Fibroblast of skin of scalp (primary cell): ENCODE measurements at regions not wholly inside any gene's neighbourhood (a gene's known extent, or its start where the extent isn't known, plus 50 kb on each side); places are given as distances from the start of the nearest gene placed in this dataset.
"Not testable (repeated sequence)": the region's sequence is repeated elsewhere in the genome, so short reads cannot be mapped to it uniquely, and the experiment has no call there.

Experiments used
- DNase-seq: peaks from one replicate; pipeline ENCODE4 v3.0.0-alpha.2; 2013

GRCh38 chr9:16278326-16278999, 592.0 kb downstream of the BNC2 start:
- DNase-seq = peak; percentile 12

GRCh38 chr9:16281707-16282106, 588.8 kb downstream of the BNC2 start:
- no peak for DNase-seq

GRCh38 chr9:16282216-16282615, 588.3 kb downstream of the BNC2 start:
- DNase-seq = peak; percentile 27

GRCh38 chr9:16282718-16283117, 587.8 kb downstream of the BNC2 start:
- DNase-seq = no peak

DNA sequence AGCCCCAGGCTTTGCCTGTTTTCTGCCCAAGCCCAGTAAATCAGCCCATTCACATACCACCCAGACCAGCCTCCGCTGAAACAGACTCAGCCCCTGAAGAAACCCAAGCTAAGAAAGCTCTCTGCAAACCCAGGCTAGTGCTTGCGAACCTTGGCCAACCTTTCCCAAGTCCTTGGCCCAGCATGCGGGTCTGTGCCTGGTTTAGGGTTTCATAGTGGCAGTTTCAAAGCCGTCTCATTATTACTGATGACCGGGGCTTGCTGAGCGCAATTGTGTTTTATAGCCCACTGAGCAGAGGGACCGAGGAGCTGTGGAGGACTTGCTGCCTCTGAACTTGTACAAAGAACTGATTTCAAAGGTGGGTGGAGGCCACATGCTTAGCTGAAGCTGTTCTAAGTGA, 584.3 kb downstream of the BNC2 start:
- no peak for DNase-seq

GRCh38 chr9:16289639-16290038, 580.8 kb downstream of the BNC2 start:
- DNase-seq = no peak

GRCh38 chr9:16290169-16290568, 580.3 kb downstream of the BNC2 start:
- DNase-seq = no peak

GRCh38 chr9:16291921-16292320, 578.5 kb downstream of the BNC2 start:
- DNase-seq = no peak

GRCh38 chr9:16293610-16294009, 576.9 kb downstream of the BNC2 start:
- peak; percentile 16 for DNase-seq

DNA sequence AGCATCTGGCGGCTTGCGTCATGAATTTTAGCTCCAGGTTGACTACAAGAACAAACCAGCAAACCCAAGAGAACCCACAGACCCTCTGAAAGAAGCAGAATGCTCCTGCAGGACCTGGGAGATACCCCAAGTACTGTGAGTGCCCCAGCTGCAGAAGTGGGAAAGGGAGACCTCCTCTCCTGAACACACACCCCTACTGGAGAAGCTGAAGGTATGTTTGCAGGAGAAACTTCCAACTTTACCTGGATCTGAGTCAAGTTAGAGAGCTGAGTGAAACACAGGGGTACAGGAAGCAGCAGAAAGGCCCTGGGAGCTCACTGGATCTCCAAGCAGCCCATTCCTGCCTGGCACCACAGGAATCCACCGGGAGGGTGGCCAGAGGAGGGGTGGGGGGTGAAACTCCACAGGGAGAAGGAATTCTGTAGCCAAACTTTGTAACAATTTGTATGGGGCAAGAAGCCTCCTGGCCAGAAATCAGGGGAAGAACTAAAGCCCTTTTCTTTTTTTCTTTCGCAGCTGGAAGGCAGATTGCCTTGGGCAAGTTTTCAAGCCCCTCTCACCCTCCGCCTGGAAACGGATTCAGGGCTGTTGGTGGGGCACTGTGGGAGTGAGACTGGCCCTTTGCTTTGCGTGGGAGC, 576.2 kb downstream of the BNC2 start:
- peak; percentile 72 for DNase-seq

- DNase-seq = not testable (repeated sequence)
These were observed 575.5 kb downstream of the BNC2 start for GRCh38 chr9:16294940-16295339.

- not testable (repeated sequence) for DNase-seq
These were observed 571.1 kb downstream of the BNC2 start for GRCh38 chr9:16299368-16299767.

GRCh38 chr9:16303506-16303905, 567.0 kb downstream of the BNC2 start:
- no peak for DNase-seq

GRCh38 chr9:16304301-16304700, 566.2 kb downstream of the BNC2 start:
- no peak for DNase-seq

GRCh38 chr9:16306586-16306985, 563.9 kb downstream of the BNC2 start:
- DNase-seq = no peak

- DNase-seq = no peak
These were observed 562.8 kb downstream of the BNC2 start for GRCh38 chr9:16307626-16308195.

- DNase-seq = no peak
These were observed 561.8 kb downstream of the BNC2 start for GRCh38 chr9:16308645-16309044.

GRCh38 chr9:16309082-16309468, 561.4 kb downstream of the BNC2 start:
- no peak for DNase-seq

DNA sequence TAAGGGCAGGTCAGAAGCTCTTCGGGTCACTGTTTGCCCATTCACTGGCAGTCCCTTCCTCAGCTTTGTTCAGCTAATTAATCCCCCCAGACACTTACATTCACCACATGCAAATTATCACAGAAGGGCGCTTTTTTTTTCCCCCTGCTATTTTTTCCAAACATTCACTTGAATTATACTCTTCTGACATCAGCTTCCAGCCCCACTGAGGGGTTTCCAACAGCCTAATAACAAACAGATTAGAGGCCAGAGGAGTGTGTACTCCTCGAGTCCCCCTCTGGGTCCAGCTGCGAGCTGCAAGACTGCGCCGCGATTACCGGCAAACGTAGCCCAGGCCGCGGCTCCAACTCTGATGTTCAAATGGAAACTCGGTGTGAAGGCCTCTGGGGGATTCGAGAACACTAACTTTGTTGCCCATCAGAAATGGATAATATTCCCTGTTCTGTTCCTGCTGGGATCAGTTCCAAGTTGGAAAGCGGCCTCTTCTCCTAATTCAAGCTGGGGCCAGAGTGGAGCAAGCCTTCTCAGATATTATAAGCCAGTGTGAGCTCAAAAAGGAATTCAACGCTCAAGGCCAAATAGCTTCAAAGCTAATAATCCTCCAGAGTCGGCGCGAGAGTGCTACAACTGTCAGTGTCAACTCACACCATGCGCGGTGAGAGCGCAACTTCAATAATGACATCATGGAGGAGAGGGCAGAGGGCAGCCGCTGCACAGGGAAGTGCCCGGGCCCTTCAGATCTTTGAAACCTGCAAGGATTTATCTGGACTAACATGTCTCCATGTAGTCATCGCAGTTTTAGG, 560.8 kb downstream of the BNC2 start:
- DNase-seq = peak; percentile 61

GRCh38 chr9:16310278-16311110, 560.0 kb downstream of the BNC2 start:
- DNase-seq = peak; percentile 45

DNA sequence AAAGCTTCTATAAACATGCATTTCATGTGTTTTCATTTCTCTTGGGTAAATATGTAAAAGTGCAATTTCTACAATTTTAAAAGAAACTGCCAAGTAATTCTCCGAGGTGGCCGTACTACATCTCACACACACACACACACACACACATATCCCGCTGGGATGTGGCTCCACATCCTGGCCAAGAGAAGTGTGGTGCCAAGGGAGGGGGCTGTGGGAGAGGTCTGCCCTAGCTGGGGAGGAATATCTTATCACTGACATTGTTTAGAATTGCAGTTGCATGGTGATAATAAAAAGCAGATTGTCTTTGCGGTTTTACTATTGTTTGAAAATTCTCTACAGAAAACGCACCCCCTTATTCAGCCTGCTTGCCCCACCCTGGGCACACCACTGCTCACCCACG, 558.4 kb downstream of the BNC2 start:
- peak; percentile 78 for DNase-seq

DNA sequence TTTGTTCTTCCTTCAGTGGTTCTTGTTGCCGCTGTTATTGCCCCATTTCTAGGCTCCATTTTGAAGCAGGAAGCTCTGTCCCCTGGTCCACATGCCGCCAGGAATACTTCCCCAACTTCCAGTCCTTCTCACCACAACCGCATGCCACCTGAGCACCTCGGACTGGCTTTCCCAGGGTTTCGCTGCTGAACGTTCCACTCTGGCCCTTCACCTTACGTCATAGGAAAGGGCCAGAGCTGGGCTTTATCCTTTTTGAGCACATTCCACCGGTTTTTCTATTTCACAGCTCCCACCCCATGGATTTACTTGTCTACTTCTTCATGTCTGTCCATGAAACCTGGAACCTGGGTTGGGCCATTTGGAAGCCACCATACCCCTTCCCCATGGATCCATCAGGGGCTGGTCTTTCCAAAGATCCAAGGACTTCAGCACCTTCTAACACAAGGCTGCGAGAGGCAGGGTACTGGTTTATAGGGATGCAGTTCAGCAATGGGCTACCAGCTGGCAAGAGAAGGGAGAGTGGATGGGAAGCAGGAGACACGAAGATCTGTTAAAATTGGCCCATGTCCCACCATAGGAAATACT, 557.4 kb downstream of the BNC2 start:
- no peak for DNase-seq
